Spinal cord (tissue), 9 donors: ENCODE measurements at regions not wholly inside any gene's neighbourhood (a gene's known extent, or its start where the extent isn't known, plus 50 kb on each side); places are given as distances from the start of the nearest gene placed in this dataset.

Experiments
- DNase-seq, 6 donors: peaks; one replicate each; pipeline versions ENCODE4 v3.0.0 to v3.0.0-alpha.2; 2013 to 2015; ENCODE audit warnings: low spot score in 6 of 6, low read depth in 4 of 6
- H3K27ac ChIP-seq: one replicate; pipeline ENCODE4 v1.5.1; 2013; ENCODE audit warnings: low read depth, low read length, control low read depth
- H3K27me3 ChIP-seq: one replicate; pipeline ENCODE4 v1.6.1; 2013; ENCODE audit warnings: low read length; ENCODE audit not compliant: control insufficient read depth, insufficient read depth
- H3K36me3 ChIP-seq: one replicate; pipeline ENCODE4 v1.6.1; 2013; ENCODE audit warnings: low read length; ENCODE audit not compliant: control insufficient read depth, insufficient read depth
- H3K4me1 ChIP-seq: one replicate; pipeline ENCODE4 v1.6.1; 2013; ENCODE audit warnings: low read length; ENCODE audit not compliant: control insufficient read depth, insufficient read depth
- H3K4me3 ChIP-seq: one replicate; pipeline ENCODE4 v1.5.1; 2013; ENCODE audit warnings: low read depth, low read length, control low read depth
- H3K9me3 ChIP-seq: one replicate; pipeline ENCODE4 v1.6.1; 2013; ENCODE audit warnings: low read length; ENCODE audit not compliant: control insufficient read depth, insufficient read depth
- WGBS: methylation state at CpG from one replicate; pipeline ENCODE4 v1.1.5; 2013; ENCODE audit warnings: missing lambda C conversion rate; ENCODE audit not compliant: insufficient coverage; 5-methylcytosine and 5-hydroxymethylcytosine counted together
- donor health status: healthy.

DNA sequence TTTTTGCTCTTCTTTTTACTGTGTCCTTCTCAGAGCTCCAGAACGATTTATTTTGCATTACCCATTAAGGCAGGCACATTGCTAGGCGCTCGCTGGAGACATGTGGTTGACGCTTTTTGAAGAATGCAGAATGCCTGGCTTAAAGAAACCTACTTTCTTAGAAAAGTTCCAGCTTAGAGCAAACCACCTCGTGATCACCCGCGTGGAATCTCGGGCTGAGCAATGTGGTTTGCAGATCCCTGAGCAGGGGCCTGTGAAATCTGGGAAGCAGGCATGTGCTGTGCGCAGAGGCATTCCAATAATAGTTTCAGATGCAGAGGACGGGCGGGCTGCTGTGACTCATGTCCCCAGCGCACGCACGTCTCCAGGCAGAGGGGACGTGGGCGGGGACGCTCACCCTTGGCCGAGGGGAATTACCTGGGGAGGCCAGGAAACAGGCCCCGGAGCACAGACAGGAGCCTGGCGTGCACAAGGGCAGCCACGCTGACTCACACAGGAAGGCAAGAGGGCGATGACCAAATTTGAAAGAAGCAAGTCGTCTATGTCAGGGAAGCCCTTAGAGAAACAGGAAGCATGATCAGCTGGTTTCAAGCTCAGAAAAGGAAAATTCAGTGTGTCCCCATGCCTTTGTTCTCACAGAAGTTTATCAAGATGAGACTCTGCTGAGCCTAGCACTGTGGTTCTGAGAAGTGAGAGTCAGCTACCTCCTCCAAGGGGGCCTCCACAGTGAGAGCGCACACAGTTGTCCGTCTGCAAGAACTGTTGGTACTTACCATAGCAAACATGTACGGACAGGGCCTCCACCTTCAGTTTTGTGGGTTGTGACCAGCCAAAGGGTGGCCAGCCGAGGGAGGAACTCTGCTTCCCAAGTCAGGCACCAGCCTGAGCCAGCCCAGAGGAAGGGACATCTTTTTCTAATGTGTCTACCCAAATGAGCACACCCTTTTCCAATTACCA is 218.6 kb downstream of the PIK3R1 start:
- Histone ChIP-seq H3K4me3 (no peak overlapping the region), H3K4me1 (peaks cover 15% of the 10 kb centered on the region), H3K36me3 (no peaks in the 10 kb centered on the region), H3K27ac (peak overlapping the region; percentile 44), H3K27me3 (no peaks in the 10 kb centered on the region), H3K9me3 (no peaks in the 10 kb centered on the region)
- peak in 1 of 6 donors; percentile 23 for DNase-seq
- 79% methylated on average over 27 of the region's 27 CpGs for WGBS

DNA sequence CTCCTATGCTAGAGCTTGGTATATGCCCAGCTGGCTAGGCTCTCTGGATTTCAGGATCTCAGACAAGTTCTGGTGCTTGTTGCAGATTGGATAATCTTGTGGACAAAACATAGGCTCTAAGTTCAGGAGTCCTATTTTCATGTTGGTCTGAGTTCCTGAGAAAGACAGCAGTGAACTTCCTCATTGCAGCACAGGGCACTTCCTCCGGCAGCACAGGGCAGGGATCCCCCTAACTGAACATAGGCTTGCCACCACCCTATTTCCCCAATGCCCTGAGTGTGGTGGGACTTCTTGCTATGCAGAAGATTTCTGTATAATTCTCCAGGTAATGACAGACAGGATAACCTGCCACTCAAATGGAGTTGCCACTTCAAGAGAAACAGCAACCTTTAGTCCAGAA is 220.1 kb downstream of the PIK3R1 start:
- H3K27ac ChIP-seq = no peak overlapping the region
- H3K4me1 ChIP-seq = peaks cover 15% of the 10 kb centered on the region
- no peaks in the 10 kb centered on the region for H3K36me3 ChIP-seq
- H3K4me3 ChIP-seq = no peak overlapping the region
- no peaks in the 10 kb centered on the region for H3K27me3 ChIP-seq
- DNase-seq = no peak
- no CpG with 5 or more reads among the region's 1 CpG for WGBS
- H3K9me3 ChIP-seq = no peaks in the 10 kb centered on the region

GRCh38 chr5:68436686-68437520 is 221.3 kb downstream of the PIK3R1 start:
- Histone ChIP-seq H3K9me3 (no peaks in the 10 kb centered on the region), H3K27me3 (no peaks in the 10 kb centered on the region), H3K27ac (no peak overlapping the region), H3K4me3 (no peak overlapping the region), H3K36me3 (no peaks in the 10 kb centered on the region), H3K4me1 (peaks cover 18% of the 10 kb centered on the region)
- WGBS = 95% methylated on average over 3 of the region's 3 CpGs
- peak in 1 of 6 donors; percentile 15 for DNase-seq

- no CpG with 5 or more reads among the region's 1 CpG for WGBS
- no peaks in the 10 kb centered on the region for H3K27me3 ChIP-seq
- no peak overlapping the region for H3K27ac ChIP-seq
- peak in 3 of 6 donors; percentile 19 to 59 (median 58) for DNase-seq
- H3K4me1 ChIP-seq = peaks cover 17% of the 10 kb centered on the region
- H3K36me3 ChIP-seq = no peaks in the 10 kb centered on the region
- H3K9me3 ChIP-seq = no peaks in the 10 kb centered on the region
- no peak overlapping the region for H3K4me3 ChIP-seq
These were observed 223.3 kb downstream of the PIK3R1 start for GRCh38 chr5:68438876-68439275.

GRCh38 chr5:68440245-68440644 is 224.7 kb downstream of the PIK3R1 start:
- no peak for DNase-seq
- WGBS = no CpG with 5 or more reads among the region's 2 CpGs
- Histone ChIP-seq H3K4me3 (no peak overlapping the region), H3K4me1 (peaks cover 11% of the 10 kb centered on the region), H3K27me3 (no peaks in the 10 kb centered on the region), H3K9me3 (no peaks in the 10 kb centered on the region), H3K36me3 (no peaks in the 10 kb centered on the region), H3K27ac (no peak overlapping the region)

DNA sequence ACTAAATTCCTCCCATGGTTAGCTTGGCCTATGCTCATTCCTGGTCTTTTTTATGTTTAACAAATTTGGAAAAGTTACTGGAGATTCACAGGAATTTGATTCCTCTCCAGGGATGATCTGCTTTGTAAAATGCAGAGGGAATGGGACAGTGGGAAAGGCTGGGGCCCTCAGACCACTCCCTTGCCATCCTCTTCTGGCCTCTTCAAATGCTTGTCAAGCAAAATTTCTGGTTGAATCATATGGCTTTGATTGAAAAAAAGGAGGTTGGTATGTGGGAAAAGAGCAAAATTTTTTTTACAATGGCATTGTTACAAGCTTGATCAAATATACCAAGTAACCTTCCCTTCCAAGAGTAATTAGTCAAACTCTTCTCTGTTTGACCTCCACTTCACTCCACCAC is 225.1 kb downstream of the PIK3R1 start:
- no peak for DNase-seq
- Histone ChIP-seq H3K4me3 (no peak overlapping the region), H3K36me3 (no peaks in the 10 kb centered on the region), H3K27me3 (no peaks in the 10 kb centered on the region), H3K9me3 (no peaks in the 10 kb centered on the region), H3K27ac (no peak overlapping the region), H3K4me1 (peaks cover 8% of the 10 kb centered on the region)

DNA sequence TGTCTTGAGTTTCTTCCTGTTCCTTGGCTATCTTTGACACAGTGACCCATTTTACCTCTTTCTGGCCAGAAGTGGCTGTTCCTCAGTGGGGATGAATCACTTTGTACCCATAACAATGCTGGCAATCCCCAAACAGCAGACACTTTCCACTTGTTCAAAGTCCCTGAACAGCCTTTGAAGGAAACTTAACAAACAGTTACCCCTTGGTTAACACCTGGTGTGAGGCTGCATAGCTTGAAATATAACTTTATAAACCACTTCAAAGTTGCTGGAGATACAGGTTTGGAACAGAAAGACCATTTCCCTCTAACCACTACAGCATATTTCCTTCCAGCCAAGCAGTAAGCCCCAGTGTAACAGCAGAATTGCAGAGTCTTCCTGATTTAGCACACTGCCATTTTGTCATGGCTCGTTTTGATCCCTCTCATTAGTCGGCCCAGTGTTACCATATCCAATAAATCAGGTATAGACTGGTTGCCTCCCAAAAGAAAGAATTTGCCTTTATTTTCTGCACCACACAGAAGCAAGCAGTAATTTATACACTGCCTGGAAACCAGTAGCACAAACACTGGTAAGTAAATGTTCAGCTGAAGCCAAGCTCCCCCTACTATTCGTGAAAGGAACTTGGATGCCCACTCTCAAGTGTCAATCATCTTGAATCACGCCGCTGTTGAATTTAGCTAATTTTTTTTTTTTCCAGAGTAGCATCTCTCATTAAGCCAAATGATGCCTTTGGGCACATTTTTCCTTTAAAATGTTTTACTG is 225.9 kb downstream of the PIK3R1 start:
- Histone ChIP-seq H3K4me1 (peaks cover 8% of the 10 kb centered on the region), H3K4me3 (no peak overlapping the region), H3K36me3 (no peaks in the 10 kb centered on the region), H3K27ac (peak overlapping the region; percentile 53), H3K9me3 (no peaks in the 10 kb centered on the region), H3K27me3 (no peaks in the 10 kb centered on the region)
- peak in 3 of 6 donors; percentile 37 to 82 (median 73) for DNase-seq
- 7% methylated on average over 3 of the region's 5 CpGs for WGBS

GRCh38 chr5:68443091-68443490 is 227.5 kb downstream of the PIK3R1 start:
- no peak overlapping the region for H3K27ac ChIP-seq

GRCh38 chr5:68444048-68444447 is 228.5 kb downstream of the PIK3R1 start:
- 83% methylated on average over 1 of the region's 1 CpG for WGBS
- no peak for DNase-seq
- Histone ChIP-seq H3K36me3 (no peaks in the 10 kb centered on the region), H3K4me3 (no peak overlapping the region), H3K27me3 (no peaks in the 10 kb centered on the region), H3K9me3 (no peaks in the 10 kb centered on the region), H3K4me1 (peaks cover 3% of the 10 kb centered on the region), H3K27ac (no peak overlapping the region)

More at GRCh38 chr5:68443091-68443490, 227.5 kb downstream of the PIK3R1 start:
- Histone ChIP-seq H3K36me3 (no peaks in the 10 kb centered on the region), H3K4me3 (no peak overlapping the region), H3K27me3 (no peaks in the 10 kb centered on the region), H3K9me3 (no peaks in the 10 kb centered on the region), H3K4me1 (peaks cover 3% of the 10 kb centered on the region)
- no CpG with 5 or more reads among the region's 4 CpGs for WGBS
- DNase-seq = no peak
